ENCODE measurements at regions not wholly inside any gene's neighbourhood (a gene's known extent, or its start where the extent isn't known, plus 50 kb on each side); places are given as distances from the start of the nearest gene placed in this dataset.
"Not testable (repeated sequence)": the region's sequence is repeated elsewhere in the genome, so short reads cannot be mapped to it uniquely, and the experiment has no call there.

DNA sequence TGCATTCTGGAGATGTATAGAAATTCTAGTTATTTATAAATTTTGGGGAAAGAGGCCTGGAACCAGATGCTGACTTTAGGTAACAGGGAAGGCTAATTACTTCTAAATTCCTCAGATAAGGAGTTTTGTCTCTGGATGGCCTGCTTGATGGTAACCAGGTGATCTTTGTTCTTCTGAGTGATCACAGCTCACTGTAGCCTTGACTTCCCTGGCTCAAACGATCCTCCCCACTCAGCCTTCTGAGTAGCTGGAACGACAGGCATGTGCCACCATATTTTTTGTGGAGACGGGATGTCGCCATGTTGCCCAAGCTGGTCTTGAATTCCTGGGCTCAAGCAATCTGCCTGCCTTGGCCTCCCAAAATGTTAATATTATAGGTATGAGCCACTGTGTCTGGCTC is 54.4 kb upstream of the MSH6 start:
- DNase-seq (ENCODE audit: low spot score): no peak

DNA sequence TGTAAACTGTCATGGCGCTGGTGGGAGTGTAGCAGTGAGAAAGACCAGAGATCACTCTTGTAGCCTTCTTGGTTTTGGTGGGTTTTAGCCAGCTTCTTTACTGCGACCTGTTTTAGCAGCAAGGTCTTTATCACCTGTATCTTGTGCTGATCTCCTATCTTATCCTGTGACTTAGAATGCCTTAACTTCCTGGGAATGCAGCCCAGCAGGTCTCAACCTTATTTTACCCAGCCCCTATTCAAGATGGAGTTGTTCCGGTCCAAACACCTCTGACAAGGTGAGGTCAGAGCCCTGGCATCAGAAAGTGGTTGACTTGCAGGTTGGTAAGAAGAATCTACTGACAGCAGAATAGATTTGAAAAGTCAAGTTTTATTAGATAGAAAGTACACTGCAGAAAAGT is 55.0 kb upstream of the MSH6 start:
- no peak for DNase-seq (ENCODE audit: low spot score)

DNA sequence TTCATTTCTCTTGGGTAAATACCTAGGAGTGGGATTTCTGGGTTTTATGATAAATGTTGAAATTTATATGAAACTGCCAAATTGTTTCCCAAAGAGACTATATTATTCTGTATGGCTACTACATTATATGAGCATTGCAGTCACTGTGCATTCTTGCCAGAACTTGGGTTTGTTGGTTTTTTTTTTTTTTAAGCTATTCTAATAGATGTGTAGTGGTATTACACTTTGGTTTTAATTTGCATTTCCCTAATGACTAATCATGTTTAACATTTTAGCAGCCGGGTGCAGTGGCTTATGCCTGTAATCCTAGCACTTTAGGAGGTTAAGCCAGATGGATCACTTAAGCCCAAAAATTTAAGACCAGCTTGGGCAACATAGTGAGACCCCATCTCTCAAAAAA is 56.0 kb upstream of the MSH6 start:
- DNase-seq (ENCODE audit: low spot score): not testable (repeated sequence)

DNA sequence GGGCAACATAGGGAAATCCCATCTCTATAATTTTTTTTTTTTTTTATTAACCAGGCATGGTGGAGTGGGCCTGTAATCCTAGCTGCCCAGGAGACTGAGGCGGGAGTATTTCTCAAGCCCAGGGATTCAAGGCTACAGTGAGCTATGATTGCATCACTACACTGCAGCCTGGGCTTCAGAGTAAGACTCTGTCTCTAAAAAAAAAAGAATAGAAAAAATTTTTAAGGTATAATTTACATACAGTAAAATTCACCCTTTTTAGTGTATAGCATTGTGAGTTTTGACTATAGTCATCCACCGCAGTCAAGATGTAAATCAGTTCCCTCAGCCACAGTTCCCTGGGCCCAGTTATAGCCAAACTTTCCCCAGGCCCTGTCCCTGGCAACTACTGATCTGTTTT is 57.1 kb upstream of the MSH6 start:
- DNase-seq (ENCODE audit: low spot score): no peak

DNA sequence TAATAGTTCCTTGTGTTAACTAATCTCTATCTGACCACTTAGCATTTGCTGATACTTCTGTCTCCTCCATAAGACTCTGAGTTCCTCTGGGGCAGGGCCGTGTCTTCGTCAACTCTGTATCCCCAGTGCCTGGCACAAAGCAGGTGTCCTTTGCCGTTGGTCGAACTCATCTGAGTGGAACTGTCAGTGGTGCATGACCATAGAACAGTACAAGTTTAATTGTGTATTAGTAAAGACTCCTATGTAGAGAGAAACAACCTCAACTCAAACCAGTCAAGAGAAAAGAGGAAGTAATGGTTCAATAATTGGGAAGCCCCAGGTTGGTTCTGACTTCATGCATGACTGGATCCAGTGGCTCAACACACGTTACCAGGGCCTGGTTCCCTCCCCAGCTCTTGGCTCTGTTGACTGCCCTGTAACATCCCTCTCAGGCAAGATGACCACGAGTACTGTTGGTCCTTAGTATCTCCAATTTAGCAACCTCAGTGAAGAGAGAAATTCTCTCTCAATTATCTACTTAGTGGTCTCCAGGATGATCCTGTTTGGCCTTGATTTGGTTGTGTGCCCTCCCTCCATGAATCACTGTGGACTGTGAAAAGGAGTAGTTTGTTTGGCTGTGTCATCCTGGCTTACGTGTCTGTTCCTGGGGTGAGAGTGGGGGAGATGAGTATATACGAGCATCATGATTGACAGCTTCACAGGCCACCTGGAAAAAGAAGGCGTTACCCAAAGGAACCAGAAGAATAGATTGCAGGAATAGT is 58.5 kb upstream of the MSH6 start:
- DNase-seq (ENCODE audit: low spot score): no peak

DNA sequence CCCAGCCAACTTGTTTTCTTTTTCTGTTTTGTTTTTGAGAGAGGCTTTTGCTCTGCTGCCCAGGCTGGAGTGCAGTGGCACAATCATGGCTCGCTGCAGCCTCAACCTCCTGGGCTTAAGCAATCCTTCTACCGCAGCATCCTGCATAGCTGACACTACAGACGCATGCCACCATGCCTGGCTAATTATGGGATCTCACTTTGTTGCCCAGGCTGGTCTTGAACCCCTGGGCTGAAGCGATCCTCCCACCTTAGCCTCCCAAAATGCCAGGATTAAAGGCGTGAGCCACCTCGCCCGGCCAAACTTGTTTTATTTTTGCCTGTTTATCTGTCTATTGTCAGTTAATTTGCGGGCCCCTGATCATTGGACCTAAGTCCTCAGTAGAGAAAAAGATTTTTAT is 61.6 kb upstream of the MSH6 start:
- DNase-seq (ENCODE audit: low spot score): no peak

DNA sequence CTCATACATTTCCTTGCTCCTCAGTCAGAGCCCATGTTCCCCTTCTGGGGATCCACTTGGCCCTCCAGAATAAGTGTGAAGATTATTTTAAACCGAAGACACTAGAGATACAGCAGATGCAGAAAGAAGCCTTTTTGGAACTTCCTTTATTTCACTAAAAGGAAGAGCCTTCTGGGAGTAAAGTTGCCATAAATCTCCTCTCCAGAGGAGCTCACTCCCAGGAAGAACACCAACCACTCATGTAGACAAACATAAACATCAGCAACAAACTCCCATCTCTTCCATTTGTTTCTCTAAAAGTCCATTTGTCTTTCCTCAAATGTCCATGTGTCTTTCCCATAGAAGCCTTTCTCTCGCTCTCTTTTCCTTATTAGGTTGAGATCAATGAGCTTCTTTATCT is 62.4 kb upstream of the MSH6 start:
- DNase-seq (ENCODE audit: low spot score): no peak

DNA sequence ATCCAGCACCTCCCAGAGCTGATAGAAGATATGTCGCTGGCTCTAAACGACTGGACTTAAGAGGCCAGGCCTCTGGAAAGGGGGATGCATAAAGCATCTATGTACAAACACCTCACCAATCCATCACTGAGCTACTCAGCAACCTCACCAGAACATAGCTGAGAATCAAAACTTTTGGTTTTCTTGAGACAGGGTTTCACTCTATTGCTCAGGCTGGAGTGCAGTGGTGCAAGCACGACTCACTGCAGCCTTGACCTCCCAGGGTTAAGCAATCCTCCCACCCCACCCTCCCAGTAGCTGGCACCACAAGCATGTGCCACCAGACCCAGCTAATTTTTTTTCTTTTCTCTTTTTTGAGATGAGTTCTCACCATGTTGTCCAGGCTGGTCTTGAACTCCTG is 62.9 kb upstream of the MSH6 start:
- no peak for DNase-seq (ENCODE audit: low spot score)

DNA sequence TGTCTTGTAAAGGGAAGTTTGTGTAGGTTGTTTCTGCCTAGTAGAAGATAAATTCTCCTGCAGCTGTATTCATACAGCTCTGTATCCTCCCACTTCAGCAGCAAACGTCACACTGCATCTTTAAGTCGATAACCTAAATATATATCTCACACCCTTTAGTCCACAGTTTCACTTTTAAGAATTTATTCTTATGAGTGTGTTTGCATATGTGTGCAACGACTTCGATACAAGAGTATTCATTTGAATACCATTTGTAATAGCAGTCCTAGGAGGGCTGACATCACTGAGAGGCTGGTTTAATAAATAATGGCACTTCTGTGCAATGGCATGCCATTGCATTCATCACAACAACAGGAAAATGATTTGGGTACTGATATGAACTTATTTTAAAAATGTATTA is 63.8 kb upstream of the MSH6 start:
- DNase-seq (ENCODE audit: low spot score): no peak

DNA sequence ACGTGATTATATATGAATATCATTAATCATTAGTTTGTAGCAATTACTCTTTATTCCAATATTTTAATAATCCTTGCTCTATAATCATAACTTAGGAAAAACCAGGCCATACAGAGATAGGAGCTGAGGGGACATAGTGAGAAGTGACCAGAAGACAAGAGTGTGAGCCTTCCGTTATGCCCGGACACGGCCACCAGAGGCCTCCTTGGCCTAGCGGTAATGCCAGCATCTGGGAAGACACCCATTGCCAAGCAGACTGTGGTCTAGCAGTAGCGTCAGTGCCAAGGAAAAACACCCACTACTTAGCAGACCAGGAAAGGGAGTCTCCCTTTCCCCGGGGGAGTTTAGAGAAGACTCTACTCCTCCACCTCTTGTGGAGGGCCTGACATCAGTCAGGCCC is 66.6 kb upstream of the MSH6 start:
- not testable (repeated sequence) for DNase-seq (ENCODE audit: low spot score)

DNA sequence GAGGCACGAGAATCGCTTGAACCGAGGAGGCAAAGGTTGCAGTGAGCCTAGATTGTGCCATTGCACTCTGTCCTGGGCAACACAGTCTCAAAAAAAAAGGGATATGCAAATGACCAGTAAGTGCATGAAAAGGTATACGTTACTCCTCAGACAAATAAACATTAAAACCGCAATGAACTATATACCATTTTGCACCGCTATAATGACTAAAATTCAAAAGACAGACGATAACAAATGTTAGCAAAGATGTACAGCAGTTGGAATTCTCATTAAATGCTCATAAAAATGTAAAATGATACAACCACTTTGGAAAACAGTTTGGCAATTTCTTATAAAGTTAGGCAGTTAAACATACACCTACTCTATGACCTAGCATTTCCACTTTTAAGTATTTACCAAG is 67.4 kb upstream of the MSH6 start:
- DNase-seq (ENCODE audit: low spot score): no peak

DNA sequence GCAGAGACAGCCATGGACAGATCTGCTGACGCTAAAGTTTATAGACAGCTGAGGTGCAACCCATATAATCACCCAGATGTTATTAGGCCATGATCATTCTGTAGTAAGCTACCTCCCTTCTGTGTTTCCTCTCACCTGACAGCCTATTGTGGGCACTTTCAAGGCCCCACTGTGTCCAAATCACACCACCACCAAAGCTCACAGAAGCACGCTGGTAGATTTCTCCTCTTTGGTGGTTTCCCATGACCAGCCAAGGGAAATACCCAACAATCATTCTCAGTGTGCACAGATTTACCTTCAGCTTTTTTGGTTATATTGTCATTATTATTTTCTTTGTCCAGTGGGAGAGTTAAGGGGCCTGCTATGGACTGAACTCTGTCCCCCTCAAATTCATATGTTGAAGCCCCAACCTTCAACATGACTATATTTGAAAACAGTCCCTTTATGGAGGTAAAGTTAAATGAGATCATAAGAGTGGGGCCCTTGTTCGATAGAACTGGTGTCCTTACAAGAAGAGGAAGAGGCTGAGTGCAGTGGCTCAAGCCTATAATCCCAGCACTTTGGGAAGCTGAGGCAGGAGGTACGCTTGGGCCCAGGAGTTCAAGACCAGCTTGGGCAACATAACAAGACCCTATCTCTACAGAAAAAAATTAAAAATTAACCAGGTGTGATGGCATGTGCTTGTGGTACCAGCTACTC is 74.0 kb upstream of the MSH6 start:
- DNase-seq (ENCODE audit: low spot score): no peak

DNA sequence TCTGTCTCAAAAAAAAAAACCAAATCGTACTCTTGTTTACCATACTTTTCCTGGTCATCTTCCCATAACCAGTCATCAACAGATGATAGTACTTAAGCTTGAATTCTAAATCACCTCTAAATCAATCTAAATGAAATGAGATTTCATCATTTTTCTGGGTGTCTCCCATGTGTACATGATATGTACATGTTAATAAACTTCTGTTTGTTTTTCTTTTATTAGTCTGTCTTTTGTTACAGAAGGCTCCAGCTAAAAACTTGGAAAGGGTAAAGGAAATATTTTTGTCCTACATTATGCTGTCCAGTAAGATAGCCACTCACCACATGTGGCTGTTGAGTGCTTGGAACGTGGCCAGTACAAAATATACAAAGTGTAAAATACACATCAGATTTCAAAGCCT is 78.7 kb upstream of the MSH6 start:
- no peak for DNase-seq (ENCODE audit: low spot score)

DNA sequence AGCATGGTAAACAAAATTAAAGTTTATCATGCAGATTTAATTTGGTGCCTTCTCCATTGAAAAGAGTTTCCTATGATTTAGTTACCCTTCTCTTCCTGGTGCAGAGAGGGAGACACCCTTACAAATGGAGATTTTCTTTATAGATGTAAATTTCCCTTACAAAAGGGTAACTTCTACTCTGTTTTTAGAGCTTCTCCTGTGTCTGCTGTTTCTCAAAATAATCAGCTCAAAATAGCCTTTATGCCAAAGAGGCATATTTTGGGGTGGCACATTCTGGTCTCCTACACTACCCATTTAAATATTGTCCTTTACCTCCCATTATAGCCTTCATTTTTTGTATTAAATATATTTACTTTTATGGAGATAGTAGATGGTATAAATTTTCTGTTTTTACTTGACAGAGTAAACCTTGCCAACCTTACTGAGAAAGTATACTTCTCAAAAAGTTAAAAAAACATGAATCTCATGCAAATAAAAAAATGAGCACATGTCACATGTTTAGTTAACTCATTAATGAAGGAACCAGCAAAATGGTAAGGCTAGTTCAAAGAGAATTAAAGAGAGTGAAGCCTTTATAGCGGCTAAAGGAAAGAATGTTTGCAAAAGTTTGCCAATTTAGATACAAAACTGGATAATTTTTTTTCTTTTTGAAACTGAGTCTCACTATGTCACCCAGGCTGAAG is 83.3 kb upstream of the MSH6 start:
- no peak for DNase-seq (ENCODE audit: low spot score)

DNA sequence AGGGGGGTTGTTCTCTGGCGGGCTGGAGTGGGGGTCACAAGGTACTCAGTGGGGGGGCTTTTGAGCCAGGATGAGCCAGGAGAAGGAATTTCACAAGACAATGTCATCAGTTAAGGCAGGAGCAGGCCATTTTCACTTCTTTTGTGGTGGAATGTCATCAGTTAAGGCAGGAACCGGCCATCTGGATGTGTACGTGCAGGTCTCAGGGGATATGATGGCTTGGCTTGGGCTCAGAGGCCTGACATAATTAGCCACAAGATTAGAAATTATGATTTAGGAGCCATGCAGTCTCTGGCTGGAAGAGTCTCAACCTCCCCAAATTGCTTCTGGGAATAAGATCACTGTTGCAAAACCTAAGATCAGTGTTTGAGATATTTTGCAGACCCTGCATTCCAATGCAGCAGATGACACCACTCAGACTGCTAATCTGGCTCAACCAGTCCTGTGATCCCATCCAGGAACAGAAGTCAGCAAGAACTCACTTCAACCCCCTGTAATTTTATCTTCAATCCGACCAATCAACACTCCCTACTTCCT is 84.4 kb upstream of the MSH6 start:
- DNase-seq (ENCODE audit: low spot score): not testable (repeated sequence)

DNA sequence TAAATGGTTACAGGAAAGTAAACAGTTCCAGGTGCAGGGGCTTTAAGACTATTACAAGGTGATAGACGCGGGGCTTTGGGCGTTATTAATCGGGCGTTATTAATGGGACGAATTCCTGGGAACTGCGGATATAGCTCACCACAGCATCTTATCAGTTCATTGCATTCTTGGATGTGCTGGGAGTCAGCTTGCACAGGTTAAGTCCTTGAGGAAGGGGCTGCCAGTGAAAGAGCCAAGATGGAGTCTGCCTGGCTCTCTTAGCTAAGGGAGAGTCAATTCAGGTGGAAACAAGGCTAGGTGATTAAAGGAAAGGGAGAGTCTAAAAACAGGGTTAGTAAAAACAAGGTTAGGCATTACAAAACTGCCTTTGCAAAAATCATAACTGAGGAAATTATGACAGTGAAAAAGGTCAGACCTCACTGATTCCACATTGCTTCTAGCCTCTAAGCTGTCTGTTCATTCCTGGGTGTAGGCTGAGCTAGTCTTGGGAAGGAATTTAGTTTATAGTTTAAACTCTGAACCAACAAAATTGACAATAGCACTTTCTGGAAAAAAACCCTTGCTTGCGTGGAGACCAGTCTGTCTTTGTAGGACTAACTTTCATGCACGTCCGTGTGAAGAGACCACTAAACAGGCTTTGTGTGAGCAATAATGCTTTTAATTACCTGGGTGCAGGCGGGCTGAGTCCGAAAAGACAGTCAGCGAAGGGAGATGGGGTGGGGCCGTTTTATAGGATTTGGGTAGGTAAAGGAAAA is 85.1 kb upstream of the MSH6 start:
- DNase-seq (ENCODE audit: low spot score): not testable (repeated sequence)

DNA sequence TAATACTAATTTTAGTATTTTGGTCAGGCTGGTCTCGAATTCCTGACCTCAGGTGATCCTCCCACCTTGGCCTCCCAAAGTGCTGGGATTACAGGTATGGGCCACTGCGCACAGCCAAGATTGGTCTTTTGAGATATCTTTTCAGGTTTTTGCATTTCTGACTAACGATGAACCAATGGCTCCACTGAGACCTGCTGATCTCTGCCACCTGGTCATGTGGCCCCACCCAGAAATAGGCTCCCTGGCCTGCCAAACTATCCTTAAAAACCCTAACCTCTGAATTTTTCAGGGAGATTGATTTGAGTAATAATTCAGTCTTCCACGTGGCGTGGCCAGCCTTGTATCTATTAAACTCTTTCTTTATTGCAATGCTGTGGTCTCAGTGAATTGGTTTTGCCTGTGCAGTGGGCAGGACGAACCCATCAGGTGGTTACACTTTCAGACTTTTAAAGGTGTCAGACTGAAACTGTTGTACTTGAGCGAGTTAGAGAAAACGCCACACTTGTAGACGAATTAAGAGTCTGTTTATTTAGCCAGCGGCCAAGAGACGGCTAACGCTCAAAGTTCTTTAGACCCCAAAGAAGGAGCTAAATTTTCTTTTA is 85.8 kb upstream of the MSH6 start:
- no peak for DNase-seq (ENCODE audit: low spot score)

DNA sequence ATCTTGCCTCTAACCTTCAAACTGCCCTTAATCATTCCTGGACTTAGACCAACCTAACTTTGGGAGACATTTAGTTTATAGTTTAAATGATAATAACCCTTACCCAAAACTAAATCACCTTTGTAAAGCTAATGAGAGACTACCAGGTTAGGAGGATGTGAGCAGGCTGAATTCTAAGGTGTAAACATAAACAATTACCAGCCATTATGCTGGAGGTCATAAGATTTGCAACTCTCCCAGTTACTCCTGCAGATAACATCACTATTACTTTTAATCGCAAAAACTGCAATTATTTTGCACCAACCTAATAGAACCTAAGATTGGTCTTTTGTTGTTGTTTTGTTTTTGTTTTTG is 86.5 kb upstream of the MSH6 start:
- DNase-seq (ENCODE audit: low spot score): no peak

DNA sequence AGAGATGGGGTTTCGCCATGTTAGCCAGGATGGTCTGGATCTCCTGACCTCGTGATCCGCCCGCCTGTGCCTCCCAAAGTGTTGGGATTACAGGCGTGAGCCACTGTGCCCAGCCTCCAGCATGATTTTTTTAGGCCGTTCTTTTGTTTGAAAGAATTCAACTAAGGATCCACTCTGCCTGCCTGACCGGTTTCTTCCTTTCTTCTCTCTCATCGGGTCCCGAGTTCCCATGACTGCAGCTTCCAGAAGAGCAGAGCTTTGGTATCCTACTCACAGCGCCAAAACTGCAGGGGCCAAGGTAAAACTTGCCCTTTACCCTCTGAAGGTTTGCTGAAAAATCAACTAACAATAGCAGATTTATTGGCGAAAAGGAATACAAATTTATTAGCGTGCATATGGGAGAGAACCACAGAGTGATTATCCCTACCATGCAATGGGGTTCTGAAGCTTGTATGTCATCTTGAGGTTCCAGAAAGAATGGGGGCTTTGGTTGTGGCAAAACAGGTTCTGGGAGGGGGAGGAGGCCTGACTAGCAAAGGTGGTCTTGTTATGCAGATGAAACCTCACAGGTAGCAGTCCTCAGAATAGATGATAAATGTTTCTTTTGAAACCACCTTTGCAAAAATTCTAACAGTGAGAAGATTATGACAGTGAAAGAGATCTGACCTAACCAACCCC is 87.0 kb upstream of the MSH6 start:
- no peak for DNase-seq (ENCODE audit: low spot score)

DNA sequence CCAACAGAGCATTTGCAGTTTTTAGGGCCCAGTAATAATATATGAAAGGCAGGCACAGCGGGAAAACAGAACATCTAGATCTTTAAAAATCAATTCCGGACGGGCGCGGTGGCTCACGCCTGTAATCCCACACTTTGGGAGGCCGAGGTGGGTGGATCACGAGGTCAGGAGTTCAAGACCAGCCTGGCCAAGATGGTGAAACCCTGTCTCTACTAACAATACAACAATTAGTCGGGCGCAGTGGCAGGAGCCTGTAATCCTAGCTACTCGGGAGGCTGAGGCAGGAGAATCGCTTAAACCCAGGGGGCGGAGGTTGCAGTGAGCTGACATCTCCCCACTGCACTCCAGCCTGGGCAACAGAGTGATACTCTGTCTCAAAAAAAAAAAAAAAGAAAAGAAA is 88.5 kb upstream of the MSH6 start:
- not testable (repeated sequence) for DNase-seq (ENCODE audit: low spot score)

DNA sequence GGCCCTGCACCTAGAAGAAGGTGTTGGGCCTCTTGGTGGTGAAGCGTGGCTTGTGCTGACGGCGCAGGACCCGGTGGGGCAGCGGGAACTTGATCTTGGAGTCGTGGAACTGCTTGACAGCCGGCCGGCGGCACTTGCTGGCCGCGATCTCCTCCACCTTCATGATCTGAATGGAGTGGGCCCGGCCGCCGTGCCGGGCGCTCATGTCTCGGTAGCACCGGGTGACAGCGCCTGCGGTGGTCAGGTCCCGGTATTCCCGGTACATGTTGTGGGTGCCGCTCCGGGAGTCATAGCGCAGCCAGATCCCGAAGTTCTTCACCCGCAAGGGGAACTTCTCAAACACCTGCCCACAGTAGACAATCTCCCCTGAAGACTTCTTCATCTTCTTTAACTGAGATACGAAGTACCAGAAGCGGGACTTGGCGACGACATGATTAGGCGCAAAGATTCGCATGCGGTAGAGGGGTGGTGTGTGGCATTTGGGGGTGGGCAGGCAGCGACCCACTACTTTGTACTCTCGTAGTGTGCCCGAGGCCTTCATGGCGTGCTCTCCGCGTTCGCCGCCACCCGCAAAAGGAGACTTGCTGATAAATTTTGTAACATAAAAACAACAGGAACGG is 92.1 kb upstream of the MSH6 start:
- DNase-seq (ENCODE audit: low spot score): not testable (repeated sequence)

Data from Ammon's horn (tissue), 1 donor.